ENCODE measurements at regions not wholly inside any gene's neighbourhood (a gene's known extent, or its start where the extent isn't known, plus 50 kb on each side); places are given as distances from the start of the nearest gene placed in this dataset.

- no peak for TF ChIP-seq CTCF (conservative IDR thresholded peaks at IDR 0.05; ENCODE audit: low read depth, low read length)
- TF ChIP-seq EZH2 (IDR thresholded peaks at IDR 0.05; ENCODE audit: borderline replicate concordance, low read depth, low read length, poor library complexity, severe bottlenecking) = no peak
- ChIA-PET CTCF (no interaction called here), POLR2A (ENCODE audit: low non-redundant PET) (no interaction called here)
- Histone ChIP-seq H3K27ac (ENCODE audit: low read depth, low read length, poor library complexity, severe bottlenecking) (no peak overlapping the region), H3K4me1 (ENCODE audit: insufficient read depth, low read length, poor library complexity, severe bottlenecking) (no peaks in the 10 kb centered on the region), H3K36me3 (ENCODE audit: insufficient read depth, low read length, poor library complexity, severe bottlenecking) (no peaks in the 10 kb centered on the region), H3K9me3 (ENCODE audit: low read depth, low read length, poor library complexity, severe bottlenecking) (no peaks in the 10 kb centered on the region), H3K4me3 (ENCODE audit: low read depth, low read length, poor library complexity, severe bottlenecking) (no peak overlapping the region), H3K27me3 (replicated peaks; ENCODE audit: insufficient read depth, low read depth, low read length, poor library complexity) (no peaks in the 10 kb centered on the region)
- intact Hi-C loops (cut with micrococcal nuclease; ENCODE audit: unreplicated experiment) = no loop called here
- BruUV-seq (replicated peaks) = no TSS peak
- no peak for DNase-seq (ENCODE audit: low spot score)
Measured at GRCh38 chr16:87134628-87134995, 182.6 kb downstream of the C16orf95 start.

GRCh38 chr16:87135246-87136030, 181.8 kb downstream of the C16orf95 start:
- no peak overlapping the region for H3K27ac ChIP-seq (ENCODE audit: low read depth, low read length, poor library complexity, severe bottlenecking)
- ChIA-PET CTCF (no interaction called here), POLR2A (ENCODE audit: low non-redundant PET) (no interaction called here)
- H3K36me3 ChIP-seq (ENCODE audit: insufficient read depth, low read length, poor library complexity, severe bottlenecking) = no peaks in the 10 kb centered on the region
- intact Hi-C loops (cut with micrococcal nuclease; ENCODE audit: unreplicated experiment) = no loop called here
- no TSS peak for BruUV-seq (replicated peaks)
- H3K4me3 ChIP-seq (ENCODE audit: low read depth, low read length, poor library complexity, severe bottlenecking) = no peak overlapping the region
- H3K4me1 ChIP-seq (ENCODE audit: insufficient read depth, low read length, poor library complexity, severe bottlenecking) = no peaks in the 10 kb centered on the region
- DNase-seq (ENCODE audit: low spot score) = no peak
- H3K9me3 ChIP-seq (ENCODE audit: low read depth, low read length, poor library complexity, severe bottlenecking) = no peaks in the 10 kb centered on the region
- H3K27me3 ChIP-seq (replicated peaks; ENCODE audit: insufficient read depth, low read depth, low read length, poor library complexity) = no peaks in the 10 kb centered on the region
- TF ChIP-seq CTCF (conservative IDR thresholded peaks at IDR 0.05; ENCODE audit: low read depth, low read length) (no peak), EZH2 (IDR thresholded peaks at IDR 0.05; ENCODE audit: borderline replicate concordance, low read depth, low read length, poor library complexity, severe bottlenecking) (no peak)

GRCh38 chr16:87138316-87138715, 178.9 kb downstream of the C16orf95 start:
- H3K9me3 ChIP-seq (ENCODE audit: low read depth, low read length, poor library complexity, severe bottlenecking) = no peaks in the 10 kb centered on the region
- ChIA-PET CTCF (no interaction called here), POLR2A (ENCODE audit: low non-redundant PET) (no interaction called here)
- no peak for TF ChIP-seq EZH2 (IDR thresholded peaks at IDR 0.05; ENCODE audit: borderline replicate concordance, low read depth, low read length, poor library complexity, severe bottlenecking)
- no peak for TF ChIP-seq CTCF (conservative IDR thresholded peaks at IDR 0.05; ENCODE audit: low read depth, low read length)
- no peaks in the 10 kb centered on the region for H3K4me1 ChIP-seq (ENCODE audit: insufficient read depth, low read length, poor library complexity, severe bottlenecking)
- no peaks in the 10 kb centered on the region for H3K36me3 ChIP-seq (ENCODE audit: insufficient read depth, low read length, poor library complexity, severe bottlenecking)
- no TSS peak for BruUV-seq (replicated peaks)
- H3K27ac ChIP-seq (ENCODE audit: low read depth, low read length, poor library complexity, severe bottlenecking) = no peak overlapping the region
- DNase-seq (ENCODE audit: low spot score) = no peak
- intact Hi-C loops (cut with micrococcal nuclease; ENCODE audit: unreplicated experiment) = no loop called here
- no peaks in the 10 kb centered on the region for H3K27me3 ChIP-seq (replicated peaks; ENCODE audit: insufficient read depth, low read depth, low read length, poor library complexity)
- H3K4me3 ChIP-seq (ENCODE audit: low read depth, low read length, poor library complexity, severe bottlenecking) = no peak overlapping the region
